Uterus (tissue), 3 donors: ENCODE measurements at regions not wholly inside any gene's neighbourhood (a gene's known extent, or its start where the extent isn't known, plus 50 kb on each side); places are given as distances from the start of the nearest gene placed in this dataset.

Experiments
- DNase-seq, 2 donors: peaks; one replicate each; pipeline ENCODE4 v3.0.0-alpha.2; 2019 to 2020
- H3K27ac ChIP-seq, 2 donors: fragments of 200-600 bp; sonication (generic); 1 replicate in 1 of 2; 2 replicates in 1 of 2; pipeline ENCODE4 v1.5.1; 2016 to 2018
- H3K27me3 ChIP-seq, 2 donors: fragments of 200-600 bp; sonication (generic); one replicate each; pipeline ENCODE4 v1.5.1; 2018 to 2019; ENCODE audit warnings: control low read depth in 1 of 2
- H3K36me3 ChIP-seq, 2 donors: fragments of 200-600 bp; sonication (generic); one replicate each; pipeline ENCODE4 v1.5.1; 2019; ENCODE audit warnings: control low read depth in 1 of 2
- H3K4me1 ChIP-seq, 2 donors: fragments of 200-600 bp; sonication (generic); one replicate each; pipeline ENCODE4 v1.5.1; 2018 to 2019; ENCODE audit warnings: control low read depth in 1 of 2
- H3K4me3 ChIP-seq, 2 donors: fragments of 200-600 bp; sonication (generic); 1 replicate in 1 of 2; 2 replicates in 1 of 2; pipeline ENCODE4 v1.5.1; 2018 to 2019; ENCODE audit warnings: mild to moderate bottlenecking in 1 of 2
- H3K9me3 ChIP-seq, 2 donors: fragments of 200-600 bp; sonication (generic); one replicate each; pipeline ENCODE4 v1.5.1; 2019; ENCODE audit warnings: control low read depth in 1 of 2
- CTCF ChIP-seq, 4 experiments: fragments of 200-600 bp in 2 of 4; fragments of 450-650 bp in 2 of 4; sonication (generic) in 2 of 4; IDR thresholded peaks; one replicate each; pipeline ENCODE4 v1.5.1; 2016 to 2019; ENCODE audit warnings: antibody characterized with exemption in 4 of 4, mild to moderate bottlenecking in 2 of 4, moderate library complexity in 1 of 4
- POLR2A ChIP-seq, 2 donors: fragments of 450-650 bp; IDR thresholded peaks; one replicate each; pipeline ENCODE4 v1.6.1; 2016; ENCODE audit warnings: antibody characterized with exemption in 2 of 2, mild to moderate bottlenecking in 1 of 2, moderate library complexity in 1 of 2
- intact Hi-C: fragments of 100-400 bp; cut with DNase I; formaldehyde crosslinking; loops from one replicate; pipeline ENCODE4 v1.15.1; 2023; ENCODE audit warnings: low total_unique reads
- donor health status: DM: yes; HTN: yes; CAD: no.

GRCh38 chr7:57198801-57199200, 66.6 kb upstream of the ZNF479 start:
- Histone ChIP-seq H3K36me3 (no peaks in the 10 kb centered on the region), H3K4me1 (no peaks in the 10 kb centered on the region), H3K9me3 (no peaks in the 10 kb centered on the region), H3K27ac (no peak overlapping the region), H3K27me3 (no peaks in the 10 kb centered on the region), H3K4me3 (no peak overlapping the region)
- TF ChIP-seq POLR2A (IDR thresholded peaks at IDR 0.05) (no peak), CTCF (IDR thresholded peaks at IDR 0.05) (no peak)
- no peak for DNase-seq
- intact Hi-C loops, result no loop called here

GRCh38 chr7:57199252-57199651, 67.0 kb upstream of the ZNF479 start:
- Histone ChIP-seq H3K27me3 (no peaks in the 10 kb centered on the region), H3K4me1 (no peaks in the 10 kb centered on the region), H3K9me3 (no peaks in the 10 kb centered on the region), H3K36me3 (no peaks in the 10 kb centered on the region), H3K27ac (no peak overlapping the region), H3K4me3 (no peak overlapping the region)
- no peak for DNase-seq
- intact Hi-C loops, result no loop called here
- TF ChIP-seq CTCF (IDR thresholded peaks at IDR 0.05), result no peak
- TF ChIP-seq POLR2A (IDR thresholded peaks at IDR 0.05), result no peak

- peak in 1 of 2 donors; percentile 5 for DNase-seq
- Histone ChIP-seq H3K4me3 (no peak overlapping the region), H3K36me3 (no peaks in the 10 kb centered on the region), H3K27me3 (no peaks in the 10 kb centered on the region), H3K9me3 (no peaks in the 10 kb centered on the region), H3K27ac (no peak overlapping the region), H3K4me1 (no peaks in the 10 kb centered on the region)
- intact Hi-C loops, result no loop called here
- TF ChIP-seq CTCF (IDR thresholded peaks at IDR 0.05), result no peak
- TF ChIP-seq POLR2A (IDR thresholded peaks at IDR 0.05), result no peak
These were observed 69.0 kb upstream of the ZNF479 start for GRCh38 chr7:57201021-57201894.

- H3K27ac ChIP-seq, result no peak overlapping the region
- H3K36me3 ChIP-seq, result no peaks in the 10 kb centered on the region
- DNase-seq, result no peak
- H3K4me1 ChIP-seq, result no peaks in the 10 kb centered on the region
- TF ChIP-seq POLR2A (IDR thresholded peaks at IDR 0.05), result no peak
- TF ChIP-seq CTCF (IDR thresholded peaks at IDR 0.05), result no peak
- intact Hi-C loops, result no loop called here
- H3K9me3 ChIP-seq, result no peaks in the 10 kb centered on the region
- H3K27me3 ChIP-seq, result no peaks in the 10 kb centered on the region
- no peak overlapping the region for H3K4me3 ChIP-seq
These were observed 69.6 kb upstream of the ZNF479 start for GRCh38 chr7:57201895-57202210.

GRCh38 chr7:57202274-57202673, 70.0 kb upstream of the ZNF479 start:
- Histone ChIP-seq H3K27ac (no peak overlapping the region), H3K4me1 (no peaks in the 10 kb centered on the region), H3K27me3 (no peaks in the 10 kb centered on the region), H3K36me3 (no peaks in the 10 kb centered on the region), H3K4me3 (no peak overlapping the region), H3K9me3 (no peaks in the 10 kb centered on the region)
- DNase-seq, result no peak
- intact Hi-C loops, result no loop called here
- TF ChIP-seq CTCF (IDR thresholded peaks at IDR 0.05), result no peak
- no peak for TF ChIP-seq POLR2A (IDR thresholded peaks at IDR 0.05)
